ENCODE measurements at regions not wholly inside any gene's neighbourhood (a gene's known extent, or its start where the extent isn't known, plus 50 kb on each side); places are given as distances from the start of the nearest gene placed in this dataset.

GRCh38 chr5:7053528-7054209, 340.4 kb downstream of the TENT4A start:
- DNase-seq = no peak
- in situ Hi-C loops (cut with MboI; ENCODE audit: low pct_unique_long_range_greater_than_20kb, low sequenced_read_pairs) = no loop called here

- in situ Hi-C loops (cut with MboI; ENCODE audit: low pct_unique_long_range_greater_than_20kb, low sequenced_read_pairs) = no loop called here
- DNase-seq = no peak
Measured at GRCh38 chr5:7066471-7067235, 329.3 kb upstream of the ADCY2 start.

- DNase-seq = no peak
- in situ Hi-C loops (cut with MboI; ENCODE audit: low pct_unique_long_range_greater_than_20kb, low sequenced_read_pairs) = no loop called here
Measured at GRCh38 chr5:7068156-7068555, 327.8 kb upstream of the ADCY2 start.

GRCh38 chr5:7068899-7069298, 327.0 kb upstream of the ADCY2 start:
- in situ Hi-C loops (cut with MboI; ENCODE audit: low pct_unique_long_range_greater_than_20kb, low sequenced_read_pairs) = no loop called here
- DNase-seq = no peak

GRCh38 chr5:7072188-7072587, 323.8 kb upstream of the ADCY2 start:
- no peak for DNase-seq
- in situ Hi-C loops (cut with MboI; ENCODE audit: low pct_unique_long_range_greater_than_20kb, low sequenced_read_pairs) = no loop called here

GRCh38 chr5:7073666-7074065, 322.3 kb upstream of the ADCY2 start:
- in situ Hi-C loops (cut with MboI; ENCODE audit: low pct_unique_long_range_greater_than_20kb, low sequenced_read_pairs) = no loop called here

GRCh38 chr5:7074176-7074575, 321.8 kb upstream of the ADCY2 start:
- in situ Hi-C loops (cut with MboI; ENCODE audit: low pct_unique_long_range_greater_than_20kb, low sequenced_read_pairs) = no loop called here
- DNase-seq = no peak

More at GRCh38 chr5:7073666-7074065, 322.3 kb upstream of the ADCY2 start:
- no peak for DNase-seq

GRCh38 chr5:7075470-7075869, 320.5 kb upstream of the ADCY2 start:
- no peak for DNase-seq
- in situ Hi-C loops (cut with MboI; ENCODE audit: low pct_unique_long_range_greater_than_20kb, low sequenced_read_pairs) = no loop called here

GRCh38 chr5:7078101-7078500, 317.8 kb upstream of the ADCY2 start:
- in situ Hi-C loops (cut with MboI; ENCODE audit: low pct_unique_long_range_greater_than_20kb, low sequenced_read_pairs) = no loop called here
- no peak for DNase-seq

GRCh38 chr5:7078901-7079300, 317.0 kb upstream of the ADCY2 start:
- in situ Hi-C loops (cut with MboI; ENCODE audit: low pct_unique_long_range_greater_than_20kb, low sequenced_read_pairs) = no loop called here
- no peak for DNase-seq

- no peak for DNase-seq
- in situ Hi-C loops (cut with MboI; ENCODE audit: low pct_unique_long_range_greater_than_20kb, low sequenced_read_pairs) = no loop called here
Measured at GRCh38 chr5:7080501-7080900, 315.4 kb upstream of the ADCY2 start.

- DNase-seq = no peak
- in situ Hi-C loops (cut with MboI; ENCODE audit: low pct_unique_long_range_greater_than_20kb, low sequenced_read_pairs) = no loop called here
Measured at GRCh38 chr5:7087719-7088297, 308.1 kb upstream of the ADCY2 start.

- DNase-seq = no peak
- in situ Hi-C loops (cut with MboI; ENCODE audit: low pct_unique_long_range_greater_than_20kb, low sequenced_read_pairs) = no loop called here
Measured at GRCh38 chr5:7088849-7089248, 307.1 kb upstream of the ADCY2 start.

- in situ Hi-C loops (cut with MboI; ENCODE audit: low pct_unique_long_range_greater_than_20kb, low sequenced_read_pairs) = no loop called here
- DNase-seq = peak; percentile 18
Measured at GRCh38 chr5:7094626-7095025, 301.3 kb upstream of the ADCY2 start.

GRCh38 chr5:7096294-7096693, 299.6 kb upstream of the ADCY2 start:
- no peak for DNase-seq
- in situ Hi-C loops (cut with MboI; ENCODE audit: low pct_unique_long_range_greater_than_20kb, low sequenced_read_pairs) = no loop called here

GRCh38 chr5:7105358-7105757, 290.6 kb upstream of the ADCY2 start:
- in situ Hi-C loops (cut with MboI; ENCODE audit: low pct_unique_long_range_greater_than_20kb, low sequenced_read_pairs) = no loop called here
- no peak for DNase-seq

GRCh38 chr5:7117961-7118360, 278.0 kb upstream of the ADCY2 start:
- no peak for DNase-seq
- in situ Hi-C loops (cut with MboI; ENCODE audit: low pct_unique_long_range_greater_than_20kb, low sequenced_read_pairs) = no loop called here

GRCh38 chr5:7131680-7132079, 264.3 kb upstream of the ADCY2 start:
- in situ Hi-C loops (cut with MboI; ENCODE audit: low pct_unique_long_range_greater_than_20kb, low sequenced_read_pairs) = no loop called here
- no peak for DNase-seq

- in situ Hi-C loops (cut with MboI; ENCODE audit: low pct_unique_long_range_greater_than_20kb, low sequenced_read_pairs) = no loop called here
- no peak for DNase-seq
Measured at GRCh38 chr5:7146886-7147285, 249.1 kb upstream of the ADCY2 start.

GRCh38 chr5:7157083-7157482, 238.9 kb upstream of the ADCY2 start:
- in situ Hi-C loops (cut with MboI; ENCODE audit: low pct_unique_long_range_greater_than_20kb, low sequenced_read_pairs) = no loop called here
- DNase-seq = no peak

Measured in KBM-7 (cell line).